SK-N-SH treated with all-trans-retinoic acid at 6 μM for 48 hours (cell line): ENCODE measurements at regions not wholly inside any gene's neighbourhood (a gene's known extent, or its start where the extent isn't known, plus 50 kb on each side); places are given as distances from the start of the nearest gene placed in this dataset.

Source experiments
- CREB5 ChIP-seq: fragments of 250-450 bp; sonication (Bioruptor Pico); IDR thresholded peaks from 2 replicates; pipeline ENCODE4 v1.5.1; 2020; ENCODE audit warnings: low read depth, mild to moderate bottlenecking, moderate library complexity
- ESRRG ChIP-seq: fragments of 250-450 bp; sonication (Bioruptor Pico); IDR thresholded peaks from 2 replicates; pipeline ENCODE4 v1.6.1; 2021; ENCODE audit warnings: mild to moderate bottlenecking
- OSR1 ChIP-seq: fragments of 250-450 bp; sonication (Bioruptor Pico); IDR thresholded peaks from 2 replicates; pipeline ENCODE4 v1.8.0; 2022; ENCODE audit warnings: moderate library complexity, mild to moderate bottlenecking, inconsistent platforms
- PATZ1 ChIP-seq: fragments of 250-450 bp; sonication (Bioruptor Pico); IDR thresholded peaks from 2 replicates; pipeline ENCODE4 v1.8.0; 2020; ENCODE audit warnings: mild to moderate bottlenecking, moderate library complexity, borderline replicate concordance
- RARB ChIP-seq: fragments of 250-450 bp; sonication (Bioruptor Pico); IDR thresholded peaks from 2 replicates; pipeline ENCODE4 v1.8.0; 2021; ENCODE audit warnings: mild to moderate bottlenecking, moderate library complexity
- SNAI2 ChIP-seq: fragments of 250-450 bp; sonication (Bioruptor Pico); IDR thresholded peaks from 2 replicates; pipeline ENCODE4 v1.5.0; 2020; ENCODE audit warnings: mild to moderate bottlenecking, moderate library complexity
- TCF4 ChIP-seq: fragments of 250-450 bp; sonication (Bioruptor Pico); IDR thresholded peaks from 2 replicates; pipeline ENCODE4 v1.8.0; 2021; ENCODE audit warnings: mild to moderate bottlenecking, moderate library complexity, borderline replicate concordance
- TOX ChIP-seq: fragments of 250-450 bp; sonication (Bioruptor Pico); IDR thresholded peaks from 2 replicates; pipeline ENCODE4 v1.8.0; 2021; ENCODE audit warnings: mild to moderate bottlenecking, moderate library complexity, borderline replicate concordance
- TSHZ2 ChIP-seq: fragments of 250-450 bp; sonication (Bioruptor Pico); IDR thresholded peaks from 2 replicates; pipeline ENCODE4 v1.5.0; 2020; ENCODE audit warnings: mild to moderate bottlenecking, moderate library complexity
- ZFP30 ChIP-seq: fragments of 450-650 bp; formaldehyde crosslinking; IDR thresholded peaks from 2 replicates; pipeline ENCODE4 v1.5.0; 2022; ENCODE audit warnings: mild to moderate bottlenecking, moderate library complexity
- ZNF8 ChIP-seq: fragments of 450-650 bp; formaldehyde crosslinking; IDR thresholded peaks from 2 replicates; pipeline ENCODE4 v1.5.0; 2020; ENCODE audit warnings: mild to moderate bottlenecking, moderate library complexity

GRCh38 chr3:150291515-150291914 is 116.6 kb upstream of the TSC22D2 start:
- TF ChIP-seq OSR1 (CRISPR knock-in tag) (no peak), TCF4 (CRISPR knock-in tag) (no peak), TOX (CRISPR knock-in tag) (no peak), SNAI2 (CRISPR knock-in tag) (no peak), TSHZ2 (no peak), RARB (CRISPR knock-in tag) (no peak), ESRRG (no peak), PATZ1 (CRISPR knock-in tag) (no peak), CREB5 (CRISPR knock-in tag) (no peak), ZNF8 (CRISPR knock-in tag) (no peak), ZFP30 (CRISPR knock-in tag) (no peak)
